Neural crest cell (in vitro differentiated cells): ENCODE measurements at regions not wholly inside any gene's neighbourhood (a gene's known extent, or its start where the extent isn't known, plus 50 kb on each side); places are given as distances from the start of the nearest gene placed in this dataset.
A peak's percentile ranks its signal among the peaks of the same experiment; 100 is the strongest.

Source experiments
- DNase-seq: peaks from one replicate; pipeline ENCODE4 v3.0.0; 2021; ENCODE audit warnings: low read depth, mixed read lengths, low spot score
- H3K27ac Mint-ChIP-seq: one replicate; pipeline ENCODE4 v1.8.0; 2021; ENCODE audit warnings: mild to moderate bottlenecking, mixed read lengths; ENCODE audit not compliant: unreplicated experiment
- H3K27me3 Mint-ChIP-seq: 2 replicates; pipeline ENCODE4 v1.8.0; 2021; ENCODE audit warnings: low read depth, mild to moderate bottlenecking, mixed read lengths
- H3K36me3 Mint-ChIP-seq: 2 replicates; pipeline ENCODE4 v1.8.0; 2021; ENCODE audit warnings: low read depth, mild to moderate bottlenecking, mixed read lengths
- H3K4me1 Mint-ChIP-seq: 2 replicates; pipeline ENCODE4 v1.8.0; 2021; ENCODE audit warnings: mixed read lengths
- H3K4me3 Mint-ChIP-seq: one replicate; pipeline ENCODE4 v1.8.0; 2021; ENCODE audit warnings: mild to moderate bottlenecking, mixed read lengths
- H3K9me3 Mint-ChIP-seq: 2 replicates; pipeline ENCODE4 v1.8.0; 2021; ENCODE audit warnings: mixed read lengths
- CTCF ChIP-seq: fragments of 200-600 bp; sonication (generic); conservative IDR thresholded peaks from 2 replicates; pipeline ENCODE4 v1.5.0; 2021; ENCODE audit warnings: antibody characterized with exemption, mild to moderate bottlenecking

- Mint-ChIP-seq H3K36me3 (no peaks in the 10 kb centered on the region), H3K4me1 (no peaks in the 10 kb centered on the region), H3K9me3 (no peaks in the 10 kb centered on the region), H3K27ac (peak overlapping the region; percentile 90), H3K4me3 (no peak overlapping the region), H3K27me3 (no peaks in the 10 kb centered on the region)
- no peak for TF ChIP-seq CTCF
- DNase-seq: no peak
Observed at GRCh38 chr3:144175644-144176425, 204.2 kb downstream of the DIPK2A start.

- H3K27me3 Mint-ChIP-seq: no peaks in the 10 kb centered on the region
- no peak overlapping the region for H3K27ac Mint-ChIP-seq
- H3K9me3 Mint-ChIP-seq: no peaks in the 10 kb centered on the region
- no peak overlapping the region for H3K4me3 Mint-ChIP-seq
- no peaks in the 10 kb centered on the region for H3K4me1 Mint-ChIP-seq
- no peak for TF ChIP-seq CTCF
- DNase-seq: no peak
- H3K36me3 Mint-ChIP-seq: no peaks in the 10 kb centered on the region
Observed at GRCh38 chr3:144177649-144178048, 206.0 kb downstream of the DIPK2A start.

- H3K4me1 Mint-ChIP-seq: no peaks in the 10 kb centered on the region
- H3K27ac Mint-ChIP-seq: no peak overlapping the region
- H3K4me3 Mint-ChIP-seq: no peak overlapping the region
- no peaks in the 10 kb centered on the region for H3K9me3 Mint-ChIP-seq
- no peaks in the 10 kb centered on the region for H3K27me3 Mint-ChIP-seq
- no peaks in the 10 kb centered on the region for H3K36me3 Mint-ChIP-seq
- no peak for DNase-seq
- TF ChIP-seq CTCF: no peak
Observed at GRCh38 chr3:144178607-144179006, 207.0 kb downstream of the DIPK2A start.

GRCh38 chr3:144181062-144181461 lies 209.4 kb downstream of the DIPK2A start:
- no peaks in the 10 kb centered on the region for H3K4me1 Mint-ChIP-seq
- TF ChIP-seq CTCF: no peak
- H3K36me3 Mint-ChIP-seq: peaks cover 5% of the 10 kb centered on the region
- H3K27ac Mint-ChIP-seq: no peak overlapping the region
- no peak overlapping the region for H3K4me3 Mint-ChIP-seq
- no peaks in the 10 kb centered on the region for H3K27me3 Mint-ChIP-seq
- DNase-seq: no peak
- peaks cover 9% of the 10 kb centered on the region for H3K9me3 Mint-ChIP-seq

- Mint-ChIP-seq H3K9me3 (peaks cover 11% of the 10 kb centered on the region), H3K4me3 (no peak overlapping the region), H3K27me3 (no peaks in the 10 kb centered on the region), H3K27ac (no peak overlapping the region), H3K4me1 (no peaks in the 10 kb centered on the region), H3K36me3 (peaks cover 6% of the 10 kb centered on the region)
- TF ChIP-seq CTCF: no peak
- DNase-seq: no peak
Observed at GRCh38 chr3:144182501-144182900, 210.9 kb downstream of the DIPK2A start.
